HAP-1 (cell line): ENCODE measurements at regions not wholly inside any gene's neighbourhood (a gene's known extent, or its start where the extent isn't known, plus 50 kb on each side); places are given as distances from the start of the nearest gene placed in this dataset.

Experiments
- DNase-seq, 2 experiments: peaks; one replicate each; pipeline ENCODE4 v3.0.0-alpha.2; 2016 to 2020; ENCODE audit warnings: low spot score in 2 of 2
- H3K27me3 ChIP-seq: fragments of 250-450 bp; sonication (Bioruptor Pico); 2 replicates; pipeline ENCODE4 v1.5.1; 2020; ENCODE audit warnings: low read depth, mild to moderate bottlenecking, moderate library complexity
- H3K36me3 ChIP-seq: fragments of 250-450 bp; sonication (Bioruptor Pico); replicated peaks from 2 replicates; pipeline ENCODE4 v1.5.1; 2020; ENCODE audit warnings: mild to moderate bottlenecking
- H3K4me1 ChIP-seq: fragments of 250-450 bp; sonication (Bioruptor Pico); 2 replicates; pipeline ENCODE4 v1.5.1; 2020; ENCODE audit warnings: mild to moderate bottlenecking
- H3K4me3 ChIP-seq: fragments of 250-450 bp; sonication (Bioruptor Pico); 2 replicates; pipeline ENCODE4 v1.5.1; 2020; ENCODE audit warnings: mild to moderate bottlenecking, moderate library complexity
- H3K9me3 ChIP-seq: fragments of 250-450 bp; sonication (Bioruptor Pico); 2 replicates; pipeline ENCODE4 v1.5.1; 2020; ENCODE audit warnings: mild to moderate bottlenecking, moderate library complexity
- in situ Hi-C: fragments of 300-500 bp; cut with MboI; formaldehyde crosslinking; loops from 3 replicates; pipeline ENCODE4 v1.14.3; 2020; ENCODE audit warnings: low sequenced_read_pairs, inconsistent platforms, mixed read lengths

- Histone ChIP-seq H3K4me3 (no peak overlapping the region), H3K27me3 (0 out of 2 replicates have a peak, but pooled peaks cover 4% of the 10 kb centered on the region), H3K9me3 (no peaks in the 10 kb centered on the region), H3K36me3 (no peaks in the 10 kb centered on the region), H3K4me1 (no peaks in the 10 kb centered on the region)
- in situ Hi-C loops, result no loop called here
- no peak for DNase-seq
Measured at GRCh38 chr2:129709956-129710598, 269.4 kb upstream of the RAB6C start.

GRCh38 chr2:129710670-129711495 lies 268.6 kb upstream of the RAB6C start:
- 0 out of 2 replicates have a peak, but pooled peaks cover 4% of the 10 kb centered on the region for H3K27me3 ChIP-seq
- H3K36me3 ChIP-seq, result no peaks in the 10 kb centered on the region
- no peaks in the 10 kb centered on the region for H3K4me1 ChIP-seq
- no peak overlapping the region for H3K4me3 ChIP-seq
- no peaks in the 10 kb centered on the region for H3K9me3 ChIP-seq
- in situ Hi-C loops, result no loop called here
- no peak for DNase-seq

GRCh38 chr2:129711816-129712675 lies 267.4 kb upstream of the RAB6C start:
- H3K4me1 ChIP-seq, result no peaks in the 10 kb centered on the region
- DNase-seq, result no peak
- in situ Hi-C loops, result no loop called here
- H3K9me3 ChIP-seq, result no peaks in the 10 kb centered on the region
- H3K4me3 ChIP-seq, result no peak overlapping the region
- no peaks in the 10 kb centered on the region for H3K36me3 ChIP-seq
- H3K27me3 ChIP-seq, result 0 out of 2 replicates have a peak, but pooled peaks cover 4% of the 10 kb centered on the region

GRCh38 chr2:129712676-129712985 lies 266.8 kb upstream of the RAB6C start:
- Histone ChIP-seq H3K9me3 (no peaks in the 10 kb centered on the region), H3K4me1 (no peaks in the 10 kb centered on the region), H3K27me3 (0 out of 2 replicates have a peak, but pooled peaks cover 4% of the 10 kb centered on the region), H3K36me3 (no peaks in the 10 kb centered on the region), H3K4me3 (no peak overlapping the region)
- in situ Hi-C loops, result no loop called here
- DNase-seq, result no peak

- H3K4me1 ChIP-seq, result no peaks in the 10 kb centered on the region
- H3K4me3 ChIP-seq, result no peak overlapping the region
- H3K36me3 ChIP-seq, result no peaks in the 10 kb centered on the region
- no peaks in the 10 kb centered on the region for H3K9me3 ChIP-seq
- in situ Hi-C loops, result no loop called here
- H3K27me3 ChIP-seq, result 0 out of 2 replicates have a peak, but pooled peaks cover 4% of the 10 kb centered on the region
- no peak for DNase-seq
Measured at GRCh38 chr2:129713337-129713736, 266.1 kb upstream of the RAB6C start.

- Histone ChIP-seq H3K4me1 (no peaks in the 10 kb centered on the region), H3K9me3 (no peaks in the 10 kb centered on the region), H3K27me3 (0 out of 2 replicates have a peak, but pooled peaks cover 4% of the 10 kb centered on the region), H3K4me3 (no peak overlapping the region), H3K36me3 (no peaks in the 10 kb centered on the region)
- in situ Hi-C loops, result no loop called here
- DNase-seq, result no peak
Measured at GRCh38 chr2:129716781-129717559, 262.5 kb upstream of the RAB6C start.

- no peak for DNase-seq
- in situ Hi-C loops, result no loop called here
- 0 out of 2 replicates have a peak, but pooled peaks cover 4% of the 10 kb centered on the region for H3K27me3 ChIP-seq
- H3K36me3 ChIP-seq, result no peaks in the 10 kb centered on the region
- no peaks in the 10 kb centered on the region for H3K9me3 ChIP-seq
- no peaks in the 10 kb centered on the region for H3K4me1 ChIP-seq
- H3K4me3 ChIP-seq, result no peak overlapping the region
Measured at GRCh38 chr2:129717560-129718130, 261.8 kb upstream of the RAB6C start.

GRCh38 chr2:129719335-129719734 lies 260.1 kb upstream of the RAB6C start:
- Histone ChIP-seq H3K4me1 (no peaks in the 10 kb centered on the region), H3K36me3 (no peaks in the 10 kb centered on the region), H3K9me3 (no peaks in the 10 kb centered on the region), H3K27me3 (0 out of 2 replicates have a peak, but pooled peaks cover under 1% of the 10 kb centered on the region), H3K4me3 (no peak overlapping the region)
- no peak for DNase-seq
- in situ Hi-C loops, result no loop called here

- in situ Hi-C loops, result no loop called here
- no peaks in the 10 kb centered on the region for H3K27me3 ChIP-seq
- no peaks in the 10 kb centered on the region for H3K9me3 ChIP-seq
- no peak for DNase-seq
- no peaks in the 10 kb centered on the region for H3K4me1 ChIP-seq
- no peaks in the 10 kb centered on the region for H3K36me3 ChIP-seq
- H3K4me3 ChIP-seq, result no peak overlapping the region
Measured at GRCh38 chr2:129720360-129720759, 259.1 kb upstream of the RAB6C start.

DNA sequence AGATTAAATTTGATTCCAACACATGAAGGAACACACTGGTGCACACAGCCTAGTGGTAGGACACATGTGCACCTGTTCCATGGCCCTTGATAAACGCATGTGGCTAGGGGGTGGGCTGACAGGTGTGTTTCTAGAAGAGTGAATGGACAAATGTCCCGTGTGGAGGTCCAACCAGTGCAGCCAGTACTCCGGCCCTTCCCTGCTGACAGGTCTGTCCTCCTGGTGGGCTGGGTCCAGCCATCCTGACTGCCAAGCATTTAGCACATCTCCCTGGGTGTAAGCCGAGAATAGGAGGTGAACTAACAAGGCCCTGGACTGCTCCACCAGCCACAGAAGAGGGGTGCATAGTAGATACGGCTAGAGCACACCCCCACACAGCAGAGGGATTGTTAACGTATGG lies 258.7 kb upstream of the RAB6C start:
- H3K4me1 ChIP-seq, result no peaks in the 10 kb centered on the region
- no peak for DNase-seq
- H3K36me3 ChIP-seq, result no peaks in the 10 kb centered on the region
- no peaks in the 10 kb centered on the region for H3K27me3 ChIP-seq
- H3K4me3 ChIP-seq, result no peak overlapping the region
- in situ Hi-C loops, result no loop called here
- no peaks in the 10 kb centered on the region for H3K9me3 ChIP-seq

DNA sequence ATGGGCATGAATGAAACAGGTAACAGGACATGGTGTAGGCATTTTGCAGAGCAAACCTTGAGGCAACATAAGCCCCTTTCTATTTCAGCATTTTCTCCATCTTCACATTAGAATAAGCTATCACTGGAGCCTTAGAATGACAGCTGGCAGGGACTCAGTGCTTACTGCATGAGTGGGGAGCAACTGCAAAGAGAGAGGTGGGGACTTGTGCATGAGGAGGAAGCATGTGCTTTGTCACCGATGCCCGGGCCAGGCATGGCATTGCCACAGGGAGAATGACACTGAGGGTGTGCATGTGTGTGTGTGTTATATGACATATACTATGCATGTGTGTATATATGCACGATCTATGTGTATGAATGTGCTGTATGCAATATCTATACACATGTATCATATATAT lies 258.2 kb upstream of the RAB6C start:
- H3K27me3 ChIP-seq, result no peaks in the 10 kb centered on the region

DNA sequence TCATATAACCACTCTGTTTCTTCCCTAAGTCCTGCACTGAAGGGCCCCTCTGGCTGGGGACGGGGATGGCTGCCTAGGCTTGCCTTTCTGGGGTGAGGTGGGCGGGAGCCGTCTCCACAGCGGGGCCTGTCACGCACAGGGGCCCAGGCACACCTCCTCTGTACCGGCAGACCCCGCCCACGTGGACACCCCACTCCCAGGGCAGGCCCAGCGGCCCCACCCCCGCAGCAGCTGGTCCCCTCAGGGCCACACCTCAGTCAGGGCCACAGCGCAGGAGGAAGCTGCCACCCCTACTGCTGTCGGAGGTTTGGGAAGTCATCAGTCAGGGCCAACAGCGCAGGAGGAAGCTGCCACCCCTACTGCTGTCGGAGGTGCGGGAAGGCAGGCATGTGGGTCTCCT lies 257.6 kb upstream of the RAB6C start:
- no peak overlapping the region for H3K4me3 ChIP-seq
- no peaks in the 10 kb centered on the region for H3K27me3 ChIP-seq
- H3K36me3 ChIP-seq, result no peaks in the 10 kb centered on the region
- in situ Hi-C loops, result no loop called here
- no peaks in the 10 kb centered on the region for H3K9me3 ChIP-seq
- DNase-seq, result no peak
- no peaks in the 10 kb centered on the region for H3K4me1 ChIP-seq

More for the DNA sequence above, 258.2 kb upstream of the RAB6C start:
- in situ Hi-C loops, result no loop called here
- no peaks in the 10 kb centered on the region for H3K9me3 ChIP-seq
- DNase-seq, result no peak
- H3K36me3 ChIP-seq, result no peaks in the 10 kb centered on the region
- H3K4me1 ChIP-seq, result no peaks in the 10 kb centered on the region
- H3K4me3 ChIP-seq, result no peak overlapping the region
